Common myeloid progenitor, CD34-positive (primary cell): ENCODE measurements at regions not wholly inside any gene's neighbourhood (a gene's known extent, or its start where the extent isn't known, plus 50 kb on each side); places are given as distances from the start of the nearest gene placed in this dataset.

Source experiments
- CTCF ChIA-PET: fragments of 350-600 bp; sonication (Branson Sonifier 250); formaldehyde crosslinking; loops from one replicate; lab custom pipeline; 2021; ENCODE audit warnings: antibody characterized with exemption; lab: Charles Lee
- POLR2A ChIA-PET: fragments of 350-600 bp; sonication (Branson Sonifier 250); formaldehyde crosslinking; loops from one replicate; lab custom pipeline; 2021; ENCODE audit warnings: antibody characterized with exemption; lab: Charles Lee
- DNase-seq, 3 donors: peaks; one replicate each; pipeline versions ENCODE4 v3.0.0 to v3.0.0-alpha.2; 2013
- H3K27ac ChIP-seq, 2 experiments: 1 replicate in 1 of 2; 2 replicates in 1 of 2; pipeline ENCODE4 v1.7.0; 2013; ENCODE audit warnings: inconsistent platforms in 2 of 2, low read length in 2 of 2, mild to moderate bottlenecking in 2 of 2, low read depth in 1 of 2, moderate library complexity in 1 of 2; ENCODE audit not compliant: severe bottlenecking in 2 of 2, insufficient read depth in 1 of 2, poor library complexity in 1 of 2
- H3K27me3 ChIP-seq, 5 experiments: replicated peaks in 2 of 5; 1 replicate in 3 of 5; 2 replicates in 2 of 5; pipeline versions ENCODE4 v1.6.1 to v1.7.0; 2013; ENCODE audit warnings: low read length in 4 of 5, mild to moderate bottlenecking in 2 of 5, moderate library complexity in 2 of 5, inconsistent platforms in 1 of 5; ENCODE audit not compliant: insufficient read depth in 5 of 5, control insufficient read depth in 4 of 5
- H3K36me3 ChIP-seq, 4 experiments: 1 replicate in 2 of 4; 2 replicates in 2 of 4; pipeline versions ENCODE4 v1.6.1 to v1.7.0; 2013; ENCODE audit warnings: low read length in 3 of 4, control low read depth in 1 of 4, mild to moderate bottlenecking in 1 of 4; ENCODE audit not compliant: control insufficient read depth in 4 of 4, insufficient read depth in 4 of 4
- H3K4me1 ChIP-seq, 4 experiments: 1 replicate in 3 of 4; 2 replicates in 1 of 4; pipeline versions ENCODE4 v1.6.1 to v1.7.1; 2013; ENCODE audit warnings: low read length in 3 of 4, mild to moderate bottlenecking in 3 of 4, control low read depth in 1 of 4, inconsistent platforms in 1 of 4, moderate library complexity in 1 of 4; ENCODE audit not compliant: control insufficient read depth in 4 of 4, insufficient read depth in 4 of 4; ENCODE audit errors: control extremely low read depth in 1 of 4
- H3K4me3 ChIP-seq, 7 experiments: 1 replicate in 4 of 7; 2 replicates in 3 of 7; pipeline versions ENCODE4 v1.5.1 to v1.7.0; 2013; ENCODE audit warnings: mild to moderate bottlenecking in 7 of 7, low read length in 6 of 7, moderate library complexity in 6 of 7, inconsistent platforms in 2 of 7, low read depth in 2 of 7, control low read depth in 1 of 7; ENCODE audit not compliant: insufficient read depth in 4 of 7, control insufficient read depth in 1 of 7; ENCODE audit errors: extremely low read depth in 1 of 7
- H3K9me3 ChIP-seq, 5 experiments: 1 replicate in 4 of 5; 2 replicates in 1 of 5; pipeline versions ENCODE4 v1.6.1 to v1.7.1; 2013; ENCODE audit warnings: low read length in 4 of 5, mild to moderate bottlenecking in 2 of 5, inconsistent platforms in 1 of 5, low read depth in 1 of 5, moderate library complexity in 1 of 5; ENCODE audit not compliant: control insufficient read depth in 4 of 5, insufficient read depth in 2 of 5; ENCODE audit errors: control extremely low read depth in 1 of 5
- WGBS: methylation state at CpG from one replicate; pipeline ENCODE4 v1.1.5; 2013; ENCODE audit not compliant: insufficient coverage; 5-methylcytosine and 5-hydroxymethylcytosine counted together

DNA sequence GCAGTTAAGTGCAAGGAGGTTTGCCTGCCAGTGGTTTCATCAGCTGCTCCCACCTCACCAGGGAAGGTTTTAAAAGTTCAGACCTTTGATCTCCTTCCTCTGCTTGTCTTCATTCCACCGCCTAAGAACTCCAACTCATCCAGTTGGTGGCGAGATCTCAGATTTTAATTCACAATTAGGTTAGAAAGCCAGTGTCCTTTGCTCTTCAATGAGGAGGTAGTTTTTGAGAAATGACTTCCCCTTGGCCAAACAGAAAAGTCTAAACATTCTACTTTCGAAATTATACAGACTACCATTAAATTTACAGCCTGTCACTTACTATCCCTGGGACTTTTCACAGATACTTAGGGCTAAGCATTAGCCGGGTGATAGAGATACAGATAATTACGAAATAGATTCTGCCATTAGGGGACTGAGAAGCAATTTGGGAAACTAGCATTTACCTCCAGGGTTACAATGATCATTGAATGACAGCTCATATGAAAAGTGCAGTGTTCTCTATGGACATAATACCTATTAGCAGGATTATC lies 513.4 kb upstream of the GHITM start:
- Histone ChIP-seq H3K36me3 (no peaks in the 10 kb centered on the region), H3K27ac (no peak overlapping the region), H3K4me1 (no peaks in the 10 kb centered on the region), H3K4me3 (no peak overlapping the region), H3K9me3 (no peaks in the 10 kb centered on the region), H3K27me3 (no peaks in the 10 kb centered on the region)
- 79% methylated on average over 2 of the region's 5 CpGs for WGBS
- DNase-seq: no peak
- ChIA-PET CTCF (no interaction called here), POLR2A (no interaction called here)

DNA sequence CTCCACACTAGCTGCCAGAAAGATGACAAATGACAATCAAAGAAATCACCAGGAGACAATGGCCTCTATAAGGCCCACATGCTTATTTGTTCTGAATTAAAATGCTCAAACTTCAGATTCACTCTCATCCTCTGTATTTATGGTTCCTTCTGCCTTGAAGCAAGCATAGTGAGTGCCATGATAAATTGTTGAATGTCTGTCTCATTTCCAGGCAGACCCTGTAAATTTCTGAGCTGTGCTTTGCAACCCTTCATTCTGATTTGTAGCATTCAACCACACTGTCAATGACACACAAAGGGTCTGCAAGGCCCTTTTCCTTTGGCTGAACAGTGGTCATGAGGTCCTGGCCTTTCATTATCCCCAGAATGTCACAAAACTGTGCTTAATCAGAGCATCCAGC lies 506.6 kb upstream of the GHITM start:
- POLR2A ChIA-PET: no interaction called here
- no peaks in the 10 kb centered on the region for H3K9me3 ChIP-seq
- H3K27me3 ChIP-seq: no peaks in the 10 kb centered on the region
- no peaks in the 10 kb centered on the region for H3K36me3 ChIP-seq
- CTCF ChIA-PET: no interaction called here
- H3K4me1 ChIP-seq: no peaks in the 10 kb centered on the region
- H3K4me3 ChIP-seq: no peak overlapping the region
- H3K27ac ChIP-seq: no peak overlapping the region
- DNase-seq: no peak

DNA sequence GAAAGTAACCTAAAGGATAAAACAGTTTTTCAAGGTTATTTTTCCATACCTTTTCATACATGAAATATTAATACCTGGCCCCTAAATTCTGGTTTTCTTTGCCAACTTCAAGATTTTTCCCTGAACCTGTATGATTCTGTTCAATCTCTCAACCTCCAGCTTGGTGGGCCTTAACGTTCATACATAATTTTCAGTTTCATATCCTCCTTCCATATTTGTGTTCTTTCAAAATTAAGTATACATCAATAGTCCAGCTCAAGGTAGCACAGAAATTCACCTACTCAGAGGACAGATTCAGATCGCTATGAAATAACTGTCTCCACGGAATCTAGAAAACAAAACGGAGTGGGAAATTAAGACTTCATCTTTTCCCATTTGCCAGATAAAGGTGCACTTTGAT lies 505.8 kb upstream of the GHITM start:
- H3K4me3 ChIP-seq: no peak overlapping the region
- H3K36me3 ChIP-seq: no peaks in the 10 kb centered on the region
- no peaks in the 10 kb centered on the region for H3K4me1 ChIP-seq
- 94% methylated on average over 3 of the region's 4 CpGs for WGBS
- POLR2A ChIA-PET: no interaction called here
- no peaks in the 10 kb centered on the region for H3K9me3 ChIP-seq
- H3K27me3 ChIP-seq: no peaks in the 10 kb centered on the region
- no peak for DNase-seq
- no peak overlapping the region for H3K27ac ChIP-seq
- CTCF ChIA-PET: no interaction called here

DNA sequence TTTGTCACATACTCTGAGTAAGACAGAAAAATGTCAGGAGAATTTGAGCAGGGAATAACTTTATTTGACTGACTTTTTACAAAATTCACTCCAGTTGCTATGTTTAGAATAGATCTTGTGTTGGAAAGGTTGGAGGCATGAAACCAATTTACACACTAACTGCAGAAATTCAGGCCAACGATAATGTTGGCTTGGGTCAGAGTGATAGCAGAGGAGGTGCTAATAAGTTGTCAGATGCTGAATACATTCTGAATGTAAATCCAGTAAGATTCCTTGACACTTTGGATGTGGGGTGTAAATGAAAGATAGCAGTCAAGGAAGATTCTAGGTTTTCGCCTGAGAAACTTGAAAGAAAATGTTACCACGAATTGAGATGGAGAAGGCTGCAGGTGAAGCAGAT lies 502.5 kb upstream of the GHITM start:
- CTCF ChIA-PET: no interaction called here
- no peak overlapping the region for H3K27ac ChIP-seq
- H3K36me3 ChIP-seq: no peaks in the 10 kb centered on the region
- DNase-seq: no peak
- H3K9me3 ChIP-seq: no peaks in the 10 kb centered on the region
- no peaks in the 10 kb centered on the region for H3K27me3 ChIP-seq
- 100% methylated on average over 3 of the region's 3 CpGs for WGBS
- POLR2A ChIA-PET: no interaction called here
- no peak overlapping the region for H3K4me3 ChIP-seq
- no peaks in the 10 kb centered on the region for H3K4me1 ChIP-seq

DNA sequence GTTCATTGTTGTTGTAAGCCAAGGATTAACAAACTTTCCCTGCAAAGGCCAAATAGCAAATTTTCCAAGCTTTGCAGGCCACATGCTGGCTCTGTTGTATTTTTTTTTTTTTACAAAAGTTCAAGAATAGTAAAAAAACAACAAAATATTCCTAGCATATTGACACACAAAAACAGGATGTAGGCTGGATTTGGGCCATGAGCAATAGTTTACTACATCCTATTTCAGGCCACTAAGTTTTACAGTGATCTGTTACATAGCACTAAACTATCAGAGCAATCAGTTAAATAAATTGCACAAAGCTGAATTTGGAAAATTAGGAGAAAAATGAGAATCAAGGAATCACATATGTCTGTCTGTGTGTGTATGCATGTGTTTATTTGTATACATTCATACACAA lies 491.8 kb upstream of the GHITM start:
- Histone ChIP-seq H3K36me3 (no peaks in the 10 kb centered on the region), H3K4me3 (no peak overlapping the region), H3K27me3 (no peaks in the 10 kb centered on the region), H3K27ac (no peak overlapping the region), H3K4me1 (no peaks in the 10 kb centered on the region), H3K9me3 (peaks cover 0 to 1% (median 0%) of the 10 kb centered on the region in 5 experiments)
- POLR2A ChIA-PET: no interaction called here
- CTCF ChIA-PET: no interaction called here
- DNase-seq: no peak

DNA sequence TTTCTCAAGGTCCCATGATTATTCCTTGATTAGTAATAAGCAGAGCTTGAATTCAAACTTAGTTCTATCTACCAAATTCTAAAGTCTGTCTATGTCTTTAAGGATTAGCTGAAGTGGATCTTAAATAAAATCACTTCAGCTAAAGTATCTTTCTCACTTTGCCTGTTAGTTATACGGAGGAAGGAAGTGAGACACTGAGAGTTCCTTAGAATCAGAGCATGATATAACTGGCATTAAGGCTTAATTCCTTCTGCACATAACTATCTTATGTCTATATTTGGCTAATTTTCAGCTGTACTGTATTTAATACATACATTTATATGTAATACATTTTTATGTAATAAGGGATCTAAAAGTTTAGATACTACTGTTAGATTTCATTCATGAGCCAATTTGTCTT lies 491.1 kb upstream of the GHITM start:
- no peak overlapping the region for H3K27ac ChIP-seq
- no peaks in the 10 kb centered on the region for H3K36me3 ChIP-seq
- ChIA-PET POLR2A (no interaction called here), CTCF (no interaction called here)
- peaks cover 0 to 1% (median 0%) of the 10 kb centered on the region in 5 experiments for H3K9me3 ChIP-seq
- DNase-seq: no peak
- no CpG with 5 or more reads among the region's 1 CpG for WGBS
- H3K4me1 ChIP-seq: no peaks in the 10 kb centered on the region
- no peak overlapping the region for H3K4me3 ChIP-seq
- H3K27me3 ChIP-seq: no peaks in the 10 kb centered on the region

DNA sequence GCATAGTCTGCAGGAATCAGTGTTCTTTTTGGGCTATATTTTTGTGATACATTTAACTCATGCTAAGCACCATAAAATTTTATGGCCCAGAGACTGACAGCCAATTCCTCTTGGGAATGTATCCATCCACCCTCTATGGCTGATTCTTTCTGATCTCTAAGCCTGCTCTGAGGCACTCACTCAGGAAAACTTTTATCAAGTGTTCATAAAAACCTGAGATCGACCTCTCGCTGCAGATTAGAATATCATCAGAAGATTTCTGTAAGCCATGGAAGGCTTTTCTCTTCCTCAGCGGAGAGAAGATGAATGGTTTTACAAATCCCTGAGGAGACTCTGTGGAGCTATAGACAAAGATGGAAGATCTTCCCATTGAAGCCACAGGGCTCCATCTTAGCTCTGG lies 489.8 kb upstream of the GHITM start:
- Histone ChIP-seq H3K36me3 (no peaks in the 10 kb centered on the region), H3K4me3 (no peak overlapping the region), H3K4me1 (no peaks in the 10 kb centered on the region), H3K27ac (no peak overlapping the region), H3K9me3 (peaks cover 0 to 1% (median 0%) of the 10 kb centered on the region in 5 experiments), H3K27me3 (no peaks in the 10 kb centered on the region)
- 95% methylated on average over 3 of the region's 3 CpGs for WGBS
- ChIA-PET CTCF (no interaction called here), POLR2A (no interaction called here)
- DNase-seq: no peak
